ENCODE measurements at regions not wholly inside any gene's neighbourhood (a gene's known extent, or its start where the extent isn't known, plus 50 kb on each side); places are given as distances from the start of the nearest gene placed in this dataset.

DNA sequence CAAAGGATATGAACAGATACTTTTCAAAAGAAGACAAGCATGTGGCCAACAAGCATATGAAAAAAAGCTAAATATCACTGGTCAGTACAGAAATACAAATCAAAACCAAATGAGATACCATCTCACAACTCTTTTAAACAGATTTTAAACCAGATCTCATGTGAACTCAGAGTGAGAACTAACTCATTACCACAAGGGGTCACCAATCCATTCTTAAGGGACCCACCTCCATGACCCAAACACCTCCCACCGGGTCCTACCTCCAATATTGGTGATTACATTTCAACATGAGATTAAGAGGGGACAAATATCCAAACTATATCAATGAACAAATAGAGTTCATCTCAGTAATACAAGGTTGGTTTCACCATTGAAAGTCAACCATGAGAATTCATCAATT is 319.8 kb upstream of the GULP1 start:
- TF ChIP-seq, protein P1, sequence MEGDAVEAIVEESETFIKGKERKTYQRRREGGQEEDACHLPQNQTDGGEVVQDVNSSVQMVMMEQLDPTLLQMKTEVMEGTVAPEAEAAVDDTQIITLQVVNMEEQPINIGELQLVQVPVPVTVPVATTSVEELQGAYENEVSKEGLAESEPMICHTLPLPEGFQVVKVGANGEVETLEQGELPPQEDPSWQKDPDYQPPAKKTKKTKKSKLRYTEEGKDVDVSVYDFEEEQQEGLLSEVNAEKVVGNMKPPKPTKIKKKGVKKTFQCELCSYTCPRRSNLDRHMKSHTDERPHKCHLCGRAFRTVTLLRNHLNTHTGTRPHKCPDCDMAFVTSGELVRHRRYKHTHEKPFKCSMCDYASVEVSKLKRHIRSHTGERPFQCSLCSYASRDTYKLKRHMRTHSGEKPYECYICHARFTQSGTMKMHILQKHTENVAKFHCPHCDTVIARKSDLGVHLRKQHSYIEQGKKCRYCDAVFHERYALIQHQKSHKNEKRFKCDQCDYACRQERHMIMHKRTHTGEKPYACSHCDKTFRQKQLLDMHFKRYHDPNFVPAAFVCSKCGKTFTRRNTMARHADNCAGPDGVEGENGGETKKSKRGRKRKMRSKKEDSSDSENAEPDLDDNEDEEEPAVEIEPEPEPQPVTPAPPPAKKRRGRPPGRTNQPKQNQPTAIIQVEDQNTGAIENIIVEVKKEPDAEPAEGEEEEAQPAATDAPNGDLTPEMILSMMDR (IDR thresholded peaks at IDR 0.05): no peak
- TF ChIP-seq POLR2A (IDR thresholded peaks at IDR 0.05): no peak

All from testis (tissue), 2 donors.